ENCODE measurements at regions not wholly inside any gene's neighbourhood (a gene's known extent, or its start where the extent isn't known, plus 50 kb on each side); places are given as distances from the start of the nearest gene placed in this dataset.

DNA sequence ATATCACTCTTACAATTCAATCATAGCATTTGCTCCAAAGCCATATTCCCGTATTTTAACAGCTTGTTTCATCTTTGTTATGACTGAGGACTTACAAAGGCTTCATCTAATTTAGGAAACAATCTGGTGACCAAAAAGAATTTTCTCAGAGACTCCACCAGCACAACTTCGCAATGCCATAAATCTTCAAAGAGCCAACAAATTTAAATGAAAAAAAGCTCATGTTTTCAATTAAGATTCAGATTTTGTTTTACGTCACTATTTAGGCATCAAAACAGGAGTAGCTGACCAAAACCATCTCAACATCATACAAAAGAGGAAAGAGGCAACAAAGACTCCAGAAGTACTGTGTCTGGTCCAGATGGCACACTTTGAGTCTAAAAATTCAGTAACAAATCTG is 373.3 kb downstream of the TTLL7 start:
- TF ChIP-seq, protein P1, sequence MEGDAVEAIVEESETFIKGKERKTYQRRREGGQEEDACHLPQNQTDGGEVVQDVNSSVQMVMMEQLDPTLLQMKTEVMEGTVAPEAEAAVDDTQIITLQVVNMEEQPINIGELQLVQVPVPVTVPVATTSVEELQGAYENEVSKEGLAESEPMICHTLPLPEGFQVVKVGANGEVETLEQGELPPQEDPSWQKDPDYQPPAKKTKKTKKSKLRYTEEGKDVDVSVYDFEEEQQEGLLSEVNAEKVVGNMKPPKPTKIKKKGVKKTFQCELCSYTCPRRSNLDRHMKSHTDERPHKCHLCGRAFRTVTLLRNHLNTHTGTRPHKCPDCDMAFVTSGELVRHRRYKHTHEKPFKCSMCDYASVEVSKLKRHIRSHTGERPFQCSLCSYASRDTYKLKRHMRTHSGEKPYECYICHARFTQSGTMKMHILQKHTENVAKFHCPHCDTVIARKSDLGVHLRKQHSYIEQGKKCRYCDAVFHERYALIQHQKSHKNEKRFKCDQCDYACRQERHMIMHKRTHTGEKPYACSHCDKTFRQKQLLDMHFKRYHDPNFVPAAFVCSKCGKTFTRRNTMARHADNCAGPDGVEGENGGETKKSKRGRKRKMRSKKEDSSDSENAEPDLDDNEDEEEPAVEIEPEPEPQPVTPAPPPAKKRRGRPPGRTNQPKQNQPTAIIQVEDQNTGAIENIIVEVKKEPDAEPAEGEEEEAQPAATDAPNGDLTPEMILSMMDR (IDR thresholded peaks at IDR 0.05) = no peak
- TF ChIP-seq POLR2AphosphoS5 (IDR thresholded peaks at IDR 0.05) (no peak), POLR2A (IDR thresholded peaks at IDR 0.05) (no peak), EP300 (IDR thresholded peaks at IDR 0.05) (no peak)

Data from stomach (tissue), 4 donors.